Neural progenitor cell (in vitro differentiated cells): ENCODE measurements at regions not wholly inside any gene's neighbourhood (a gene's known extent, or its start where the extent isn't known, plus 50 kb on each side); places are given as distances from the start of the nearest gene placed in this dataset.

Experiments
- EZH2 ChIP-seq: fragments of 200-600 bp; sonication (generic); IDR thresholded peaks from 2 replicates; pipeline ENCODE4 v1.6.1; 2017; ENCODE audit warnings: antibody characterized with exemption, mild to moderate bottlenecking, moderate library complexity
- EZH2phosphoT487 ChIP-seq: fragments of 200-600 bp; sonication (generic); IDR thresholded peaks from 2 replicates; pipeline ENCODE4 v1.6.1; 2017; ENCODE audit warnings: antibody characterized with exemption
- TF ChIP-seq, protein P1 (sequence below): fragments of 200-600 bp; sonication (generic); IDR thresholded peaks from 2 replicates; pipeline ENCODE4 v1.5.1; 2017; ENCODE audit warnings: antibody characterized with exemption, mild to moderate bottlenecking

DNA sequence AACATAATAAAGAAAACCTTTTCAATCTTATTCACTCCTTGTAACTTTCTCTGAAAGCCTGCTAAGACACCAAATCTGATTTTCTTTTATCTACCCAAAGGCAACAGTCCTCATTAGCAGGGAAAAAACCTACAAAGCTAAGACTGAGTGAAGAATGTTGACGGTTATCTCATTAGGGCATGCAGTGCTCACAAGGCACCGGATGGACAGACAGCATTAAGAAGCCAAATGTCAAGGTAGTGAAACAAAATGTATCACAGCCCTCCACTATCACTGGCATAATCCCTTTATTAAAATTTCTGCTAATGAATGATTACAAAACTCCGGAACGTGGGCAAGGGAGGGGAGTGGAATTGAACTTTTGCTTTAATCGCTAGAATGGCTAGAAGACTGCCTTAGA, 442.8 kb downstream of the NEBL start:
- TF ChIP-seq EZH2 (no peak), EZH2phosphoT487 (no peak)
- TF ChIP-seq, protein P1, sequence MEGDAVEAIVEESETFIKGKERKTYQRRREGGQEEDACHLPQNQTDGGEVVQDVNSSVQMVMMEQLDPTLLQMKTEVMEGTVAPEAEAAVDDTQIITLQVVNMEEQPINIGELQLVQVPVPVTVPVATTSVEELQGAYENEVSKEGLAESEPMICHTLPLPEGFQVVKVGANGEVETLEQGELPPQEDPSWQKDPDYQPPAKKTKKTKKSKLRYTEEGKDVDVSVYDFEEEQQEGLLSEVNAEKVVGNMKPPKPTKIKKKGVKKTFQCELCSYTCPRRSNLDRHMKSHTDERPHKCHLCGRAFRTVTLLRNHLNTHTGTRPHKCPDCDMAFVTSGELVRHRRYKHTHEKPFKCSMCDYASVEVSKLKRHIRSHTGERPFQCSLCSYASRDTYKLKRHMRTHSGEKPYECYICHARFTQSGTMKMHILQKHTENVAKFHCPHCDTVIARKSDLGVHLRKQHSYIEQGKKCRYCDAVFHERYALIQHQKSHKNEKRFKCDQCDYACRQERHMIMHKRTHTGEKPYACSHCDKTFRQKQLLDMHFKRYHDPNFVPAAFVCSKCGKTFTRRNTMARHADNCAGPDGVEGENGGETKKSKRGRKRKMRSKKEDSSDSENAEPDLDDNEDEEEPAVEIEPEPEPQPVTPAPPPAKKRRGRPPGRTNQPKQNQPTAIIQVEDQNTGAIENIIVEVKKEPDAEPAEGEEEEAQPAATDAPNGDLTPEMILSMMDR = no peak
